GM21737 (cell line): ENCODE measurements at regions not wholly inside any gene's neighbourhood (a gene's known extent, or its start where the extent isn't known, plus 50 kb on each side); places are given as distances from the start of the nearest gene placed in this dataset.
"Not testable (repeated sequence)": the region's sequence is repeated elsewhere in the genome, so short reads cannot be mapped to it uniquely, and the experiment has no call there.

Experiments
- ATAC-seq: cut with Tn5 transposase; IDR thresholded peaks from one replicate; pipeline ENCODE4 v1.9.1; 2021; ENCODE audit warnings: mild to moderate bottlenecking, moderate library complexity; ENCODE audit not compliant: unreplicated experiment

DNA sequence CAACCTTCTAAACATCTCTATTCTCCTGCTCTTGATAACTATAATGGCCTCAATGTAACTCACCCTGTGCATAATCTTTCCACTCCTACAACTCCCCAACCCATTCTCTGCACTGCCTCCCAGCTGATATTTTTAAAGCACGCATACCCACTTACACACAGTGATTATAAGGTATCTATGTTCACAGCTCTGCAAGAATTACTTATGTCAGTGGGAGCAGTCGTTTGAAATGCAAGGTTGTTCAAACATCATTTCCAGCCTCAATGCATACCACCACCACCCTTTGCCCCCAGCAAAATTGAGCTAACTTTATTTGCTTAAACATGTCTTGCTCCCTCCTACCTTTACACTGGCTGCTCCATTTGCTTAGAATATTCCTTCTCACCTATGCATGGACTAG, 506.0 kb downstream of the RFPL4B start:
- ATAC-seq, result no peak

GRCh38 chr6:112863753-112864152, 516.6 kb downstream of the RFPL4B start:
- no peak for ATAC-seq

DNA sequence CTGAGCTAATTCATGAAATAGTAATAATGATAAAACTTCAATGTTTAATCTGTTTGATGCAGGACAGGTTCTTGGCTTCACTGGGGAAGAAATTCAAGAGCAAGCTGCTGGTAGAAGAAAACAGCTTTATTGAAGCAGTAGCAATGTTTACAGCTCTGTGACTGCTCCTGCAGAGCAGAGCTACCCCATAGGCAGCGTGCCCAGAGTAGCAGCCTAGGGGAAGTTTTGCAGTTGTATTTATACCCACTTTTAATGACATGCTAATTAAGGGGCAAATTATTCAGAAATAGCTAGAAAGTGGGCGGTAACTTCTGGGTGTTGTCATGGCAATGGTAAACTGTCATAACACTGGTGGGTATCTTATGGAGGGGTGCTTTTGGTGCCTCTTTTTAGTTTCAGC, 518.0 kb downstream of the RFPL4B start:
- no peak for ATAC-seq

DNA sequence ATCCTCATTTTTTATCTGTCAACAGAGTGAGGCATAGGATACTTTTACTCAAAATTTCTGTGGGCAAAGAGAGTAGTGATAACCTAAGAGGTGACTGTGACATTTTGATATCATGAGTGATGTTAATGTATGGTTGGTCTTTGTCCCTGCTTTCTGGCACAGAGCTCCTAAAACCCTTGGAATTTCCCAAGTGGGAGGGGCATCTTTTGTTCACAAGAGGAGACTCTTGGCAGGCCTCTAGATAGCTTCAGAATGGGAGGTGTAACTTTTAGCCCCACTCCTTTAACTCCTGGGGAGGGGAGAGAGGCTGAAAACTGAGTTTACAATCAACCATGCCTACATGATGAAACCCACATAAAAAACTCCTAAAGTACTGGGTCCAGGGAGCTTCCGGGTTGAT, 527.8 kb downstream of the RFPL4B start:
- no peak for ATAC-seq

DNA sequence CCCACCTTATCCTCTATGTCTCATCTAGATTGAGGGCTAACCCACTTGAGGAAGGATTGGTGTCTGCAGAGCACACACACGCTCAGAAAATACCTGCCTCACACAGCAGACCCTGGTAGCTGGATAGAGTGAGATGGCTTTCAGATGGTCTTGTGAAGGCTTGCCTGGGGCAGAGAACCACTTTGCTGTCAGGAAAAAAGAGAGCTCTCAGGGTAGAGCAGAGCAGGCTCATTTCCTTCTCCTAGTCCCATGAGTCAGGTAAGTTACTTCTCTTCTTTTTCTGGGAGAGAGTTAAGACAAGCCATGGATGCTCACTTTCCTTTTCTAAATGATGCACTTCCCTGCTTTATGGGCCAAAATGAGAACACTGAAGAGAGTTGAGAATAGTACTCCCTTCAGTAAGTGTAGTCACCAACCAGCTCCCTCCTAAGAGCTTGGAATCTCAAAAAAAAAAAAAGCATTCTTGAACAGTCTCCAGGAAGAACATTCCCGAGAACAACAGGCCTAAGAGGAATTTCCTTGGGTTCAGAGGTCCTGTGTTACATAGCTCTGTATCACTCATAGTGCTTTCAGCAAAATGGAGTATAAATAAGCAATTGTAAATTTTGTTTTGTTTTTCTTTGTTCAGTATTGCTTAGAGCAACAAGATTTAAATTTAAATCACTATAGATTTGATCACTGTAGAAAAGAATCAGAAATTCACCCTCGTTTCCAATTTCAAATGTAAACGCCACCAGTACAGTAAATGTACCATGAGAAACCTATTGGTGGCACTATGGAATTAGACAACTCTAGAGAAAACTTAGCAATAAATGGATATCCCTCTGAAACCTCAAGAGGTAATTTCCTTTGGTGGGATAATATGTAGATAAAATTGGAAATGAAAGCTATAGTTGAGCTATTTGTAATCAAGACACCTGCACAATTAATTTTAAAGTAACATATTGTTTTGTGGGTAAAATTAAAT, 530.3 kb downstream of the RFPL4B start:
- ATAC-seq, result no peak

GRCh38 chr6:112879920-112880413, 532.8 kb downstream of the RFPL4B start:
- ATAC-seq, result no peak

GRCh38 chr6:112881027-112881426, 533.9 kb downstream of the RFPL4B start:
- no peak for ATAC-seq

- no peak for ATAC-seq
Observed at GRCh38 chr6:112881828-112882780, 535.0 kb downstream of the RFPL4B start.

DNA sequence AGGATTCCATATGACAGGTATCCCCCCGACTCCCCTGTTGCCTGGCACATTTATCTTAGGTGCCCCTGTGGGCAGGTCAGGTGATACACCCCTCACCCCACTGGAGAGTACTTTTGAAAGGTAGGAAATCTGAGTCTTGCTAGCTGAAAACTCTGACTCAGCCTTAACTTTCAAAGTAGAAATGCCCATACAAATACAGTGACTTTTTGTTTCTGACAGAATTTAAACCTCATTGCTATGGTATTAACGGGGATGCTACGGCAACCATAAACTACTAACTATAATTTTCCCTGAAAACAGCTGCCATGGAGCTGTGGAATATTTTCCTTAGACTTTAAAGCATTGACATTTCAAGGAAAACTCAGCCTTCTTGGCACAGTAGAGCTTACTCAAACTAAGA, 536.0 kb downstream of the RFPL4B start:
- ATAC-seq, result no peak

GRCh38 chr6:112886415-112886814, 539.3 kb downstream of the RFPL4B start:
- ATAC-seq, result no peak

DNA sequence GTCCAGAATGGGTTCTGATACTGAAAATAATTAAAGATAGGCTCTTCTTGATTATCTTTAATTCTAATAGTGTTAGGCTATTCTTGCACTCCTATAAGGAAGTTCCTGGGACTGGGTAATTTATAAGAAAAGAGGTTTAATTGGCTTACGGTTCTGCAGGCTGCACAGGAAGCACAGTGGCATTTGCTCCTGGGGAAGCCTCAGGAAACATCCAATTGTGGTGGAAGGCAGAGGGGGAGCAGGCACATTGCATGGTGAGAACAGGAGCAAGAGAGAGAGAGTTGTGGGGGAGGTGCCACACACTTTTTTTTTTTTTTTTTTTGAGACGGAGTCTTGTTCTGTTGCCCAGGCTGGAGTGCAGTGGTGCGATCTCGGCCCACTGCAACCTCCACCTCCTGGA, 540.3 kb downstream of the RFPL4B start:
- ATAC-seq, result not testable (repeated sequence)

DNA sequence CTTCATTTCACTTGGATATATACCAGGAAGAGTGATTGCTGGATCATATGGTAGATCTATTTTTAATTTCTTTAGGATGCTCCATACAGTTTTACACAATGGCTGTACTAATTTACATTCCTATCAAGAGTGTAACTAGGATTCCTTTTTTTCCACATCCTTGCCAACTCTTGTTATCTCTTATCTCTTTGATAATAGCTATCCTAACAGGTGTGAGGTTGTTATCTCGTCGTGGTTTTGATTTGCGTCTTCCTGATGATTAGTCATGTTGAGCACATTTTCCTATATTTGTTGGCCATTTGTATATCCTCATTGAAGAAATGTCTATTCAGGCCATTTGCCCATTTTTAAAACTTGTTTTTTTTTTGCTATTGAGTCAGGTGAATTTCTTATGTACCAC, 552.4 kb downstream of the RFPL4B start:
- no peak for ATAC-seq

GRCh38 chr6:112903361-112903760, 556.2 kb downstream of the RFPL4B start:
- no peak for ATAC-seq

DNA sequence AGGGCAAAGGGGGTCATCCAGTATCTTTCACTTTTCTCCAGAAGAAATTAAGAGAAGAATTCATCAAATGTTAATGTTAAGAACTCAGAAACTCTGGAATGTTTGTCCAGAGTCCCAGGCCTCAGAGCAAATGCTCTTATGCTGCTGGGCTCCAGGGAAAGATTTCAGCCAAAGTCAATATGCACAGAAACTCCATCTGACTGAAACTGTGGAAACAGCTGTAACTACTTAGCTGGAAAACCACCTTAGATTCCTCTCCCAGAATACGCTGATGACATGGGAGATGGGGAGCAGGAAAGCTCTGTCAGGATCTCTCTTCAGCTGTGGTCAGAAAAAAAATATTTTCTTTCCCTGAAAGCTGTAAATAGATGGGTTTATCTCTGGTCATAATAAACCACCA, 559.6 kb downstream of the RFPL4B start:
- ATAC-seq, result no peak

- no peak for ATAC-seq
Observed at GRCh38 chr6:112909781-112910180, 562.7 kb downstream of the RFPL4B start.

- ATAC-seq, result no peak
Observed at GRCh38 chr6:112910256-112910655, 563.1 kb downstream of the RFPL4B start.

GRCh38 chr6:112911959-112912358, 564.8 kb downstream of the RFPL4B start:
- ATAC-seq, result no peak

DNA sequence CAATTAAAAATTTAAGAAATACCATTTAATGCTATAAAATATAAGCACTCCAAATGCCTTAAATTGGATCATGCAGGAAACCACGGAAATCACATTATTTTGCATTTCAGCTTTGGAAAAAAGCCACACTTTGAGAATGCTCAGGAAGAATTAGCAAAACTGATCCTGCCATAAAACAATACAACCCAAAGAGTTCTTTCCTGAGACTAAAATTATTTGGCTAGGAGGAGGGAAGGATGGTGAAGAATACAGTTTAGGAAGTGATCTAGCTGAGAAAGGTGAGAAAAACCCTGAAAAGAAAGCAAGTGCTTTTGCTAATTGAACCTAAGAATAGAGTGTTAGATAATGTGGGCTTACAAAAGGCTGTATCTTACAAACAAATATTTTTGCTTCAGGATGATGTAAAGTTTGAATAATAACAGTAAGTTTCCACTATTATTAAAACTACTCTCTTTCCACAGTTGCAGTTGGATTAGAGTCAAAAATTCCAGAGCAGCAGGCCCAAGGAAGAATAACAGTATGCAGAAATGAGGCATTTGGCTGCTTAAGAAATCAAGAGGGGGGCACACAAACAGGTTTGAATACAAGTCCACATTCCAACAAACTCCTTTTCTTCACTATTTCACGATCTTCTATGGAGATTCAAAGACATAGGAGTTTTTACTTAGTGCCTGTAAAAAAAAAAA, 565.4 kb downstream of the RFPL4B start:
- ATAC-seq, result no peak

DNA sequence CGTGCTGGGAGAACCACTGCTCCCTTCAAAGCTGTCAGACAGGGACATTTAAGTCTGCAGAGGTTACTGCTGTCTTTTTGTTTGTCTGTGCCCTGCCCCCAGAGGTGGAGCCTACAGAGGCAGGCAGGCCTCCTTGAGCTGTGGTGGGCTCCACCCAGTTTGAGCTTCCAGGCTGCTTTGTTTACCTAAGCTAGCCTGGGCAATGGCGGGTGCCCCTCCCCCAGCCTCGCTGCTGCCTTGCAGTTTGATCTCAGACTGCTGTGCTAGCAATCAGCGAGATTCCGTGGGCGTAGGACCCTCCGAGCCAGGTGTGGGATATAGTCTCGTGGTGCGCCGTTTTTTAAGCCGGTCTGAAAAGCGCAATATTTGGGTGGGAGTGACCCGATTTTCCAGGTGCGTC, 572.6 kb downstream of the RFPL4B start:
- not testable (repeated sequence) for ATAC-seq

DNA sequence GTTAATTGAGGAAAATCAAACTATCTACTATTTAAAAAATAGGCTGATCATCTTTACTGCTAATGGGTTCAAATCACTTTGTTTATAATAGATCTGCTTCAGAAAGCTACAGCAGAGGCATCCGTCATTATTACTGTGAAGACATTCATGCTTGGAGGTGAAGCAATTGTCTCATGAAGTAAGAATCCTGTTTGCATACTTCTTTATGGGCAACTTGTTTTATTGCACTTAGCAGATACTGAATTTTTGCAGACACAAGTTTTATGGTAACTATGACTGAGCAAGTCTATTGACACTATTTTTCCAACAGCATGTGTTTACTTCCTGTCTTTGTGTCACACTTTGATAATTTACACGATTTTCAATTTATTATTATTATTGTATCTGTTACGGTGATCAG, 573.9 kb downstream of the RFPL4B start:
- no peak for ATAC-seq
